ENCODE measurements at regions not wholly inside any gene's neighbourhood (a gene's known extent, or its start where the extent isn't known, plus 50 kb on each side); places are given as distances from the start of the nearest gene placed in this dataset.

DNA sequence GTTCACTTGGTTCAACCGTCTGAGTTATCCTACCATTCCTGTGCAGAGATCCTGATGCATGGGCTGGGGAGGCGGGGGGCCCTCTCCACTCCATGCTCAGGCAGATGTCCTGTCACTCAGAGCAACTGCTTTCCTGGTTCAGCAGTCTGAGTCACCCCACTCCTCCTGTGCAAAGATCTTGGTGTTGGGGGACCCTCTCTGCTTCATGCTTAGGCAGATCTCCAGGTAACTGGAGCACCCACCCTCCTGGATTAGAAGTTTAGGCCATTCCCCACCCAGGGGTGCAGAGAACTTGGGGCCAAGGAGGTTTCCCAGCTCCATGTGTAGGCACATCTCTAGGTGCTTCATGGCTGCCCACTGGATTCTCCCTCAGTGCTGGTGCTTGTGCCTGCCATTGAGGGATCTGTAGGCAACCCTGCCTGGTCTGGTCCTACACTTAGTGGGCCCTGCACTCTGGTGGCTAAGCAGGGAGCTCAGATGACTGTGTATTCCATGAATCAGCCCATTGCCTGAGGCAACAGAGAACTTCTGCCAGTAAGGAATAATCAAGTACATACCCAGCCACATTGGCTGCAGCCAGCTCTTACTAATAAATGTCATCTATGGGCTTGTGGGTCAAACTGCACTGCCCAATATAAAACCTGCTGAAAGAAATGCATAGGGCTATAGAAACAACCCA, 465.4 kb upstream of the THBS1 start:
- DNase-seq (ENCODE audit: low read depth): peak; percentile 97

DNA sequence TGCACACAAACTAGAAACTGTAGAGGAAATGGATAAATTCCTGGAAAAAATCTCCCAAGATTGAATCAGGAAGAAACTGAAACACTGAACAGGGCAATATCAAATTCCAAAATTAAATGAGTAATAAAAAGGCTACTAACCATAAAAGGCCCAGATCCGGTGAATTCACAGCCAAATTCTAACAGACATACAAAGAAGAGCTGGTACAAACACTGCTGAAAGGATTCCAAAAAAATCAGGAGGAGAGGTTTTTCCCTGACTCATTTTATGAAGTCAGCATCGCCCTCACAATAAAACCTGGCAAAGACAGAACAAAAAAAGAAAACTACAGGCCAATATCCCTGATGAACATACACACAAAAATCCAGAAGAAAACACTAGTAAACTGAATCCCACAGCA, 462.4 kb upstream of the THBS1 start:
- peak; percentile 97 for DNase-seq (ENCODE audit: low read depth)

DNA sequence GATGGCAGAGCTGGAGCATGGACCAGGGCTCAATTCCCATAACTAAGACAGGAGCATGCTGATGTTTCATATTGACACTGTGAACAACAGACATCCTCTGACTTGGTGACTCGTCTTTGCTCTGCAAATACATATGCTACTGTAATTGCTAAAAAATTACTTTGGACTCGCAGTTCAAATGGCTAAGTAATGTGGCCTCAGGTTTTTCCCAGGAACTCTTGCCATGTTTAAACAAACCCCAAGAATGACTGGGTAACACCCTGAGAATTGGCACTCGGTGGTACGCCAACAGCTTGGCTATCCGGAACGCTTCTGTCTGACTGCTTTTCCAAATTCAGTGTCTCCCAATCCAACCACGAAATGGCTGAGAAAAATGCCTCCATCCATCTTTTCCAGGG, 456.7 kb upstream of the THBS1 start:
- peak; percentile 58 for DNase-seq (ENCODE audit: low read depth)

DNA sequence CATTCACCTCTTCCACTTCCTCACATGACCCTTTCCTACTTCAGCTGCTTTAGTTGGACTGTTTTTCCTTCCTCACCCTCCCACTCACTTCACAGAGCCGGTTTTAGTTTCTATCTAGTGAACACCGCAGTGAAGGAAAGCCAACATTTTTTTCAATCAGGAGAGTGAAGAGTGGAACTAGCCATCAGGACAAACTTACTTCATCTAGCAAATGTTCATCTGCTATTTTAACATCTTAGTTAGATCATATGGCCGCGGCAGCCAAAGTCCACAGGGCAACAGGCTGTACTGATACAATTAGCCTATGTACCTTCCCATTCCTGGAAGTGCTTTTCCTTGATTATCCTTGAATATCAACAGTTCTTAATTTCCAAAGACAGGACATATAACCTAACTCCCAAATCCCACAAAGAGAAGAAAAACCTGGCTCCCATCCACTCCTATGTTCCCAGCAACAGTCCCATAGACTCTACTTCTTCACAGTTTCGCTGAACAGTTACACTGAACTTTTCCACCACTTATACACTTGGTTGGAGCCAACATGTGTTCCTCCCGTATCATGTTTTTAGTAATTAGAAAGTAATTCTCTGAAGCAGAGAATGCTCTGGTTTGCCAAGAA, 456.2 kb upstream of the THBS1 start:
- peak; percentile 28 for DNase-seq (ENCODE audit: low read depth)

DNA sequence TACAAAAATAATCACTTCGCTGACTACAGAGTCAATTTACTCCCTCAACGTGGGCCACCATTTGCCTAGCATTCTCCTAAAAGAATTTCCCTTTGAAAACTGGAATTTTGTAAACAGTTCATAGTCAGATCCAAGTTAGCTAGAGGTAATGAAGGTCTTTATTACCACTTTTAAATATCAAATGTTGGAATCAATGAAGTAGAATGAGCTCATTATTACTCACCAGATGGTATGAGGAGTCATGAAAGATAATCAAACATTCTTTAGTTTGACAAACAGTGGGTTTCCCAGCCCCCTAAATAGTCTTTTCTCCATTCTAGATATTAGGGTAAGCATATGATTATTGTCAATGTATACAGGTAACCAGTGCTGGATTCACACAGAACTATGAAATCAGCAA, 455.7 kb upstream of the THBS1 start:
- DNase-seq (ENCODE audit: low read depth): peak; percentile 70

DNA sequence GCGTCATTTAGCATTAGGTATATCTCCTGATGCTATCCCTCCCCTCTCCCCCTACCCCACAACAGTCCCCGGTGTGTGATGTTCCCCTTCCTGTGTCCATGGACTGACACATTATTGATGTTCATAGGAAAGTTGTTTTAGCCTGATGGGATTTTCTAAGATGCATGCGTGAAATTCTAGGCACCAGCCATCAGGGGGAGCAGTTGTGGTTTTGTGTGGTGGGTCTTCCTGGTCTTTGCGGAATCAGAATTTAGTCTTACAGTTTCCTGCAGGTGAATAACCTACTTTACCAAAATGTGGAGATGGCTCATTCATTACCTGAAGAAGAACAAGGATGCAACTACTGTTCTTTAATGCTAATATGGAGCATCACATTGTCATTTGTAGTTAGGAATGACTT, 455.0 kb upstream of the THBS1 start:
- peak; percentile 81 for DNase-seq (ENCODE audit: low read depth)

DNA sequence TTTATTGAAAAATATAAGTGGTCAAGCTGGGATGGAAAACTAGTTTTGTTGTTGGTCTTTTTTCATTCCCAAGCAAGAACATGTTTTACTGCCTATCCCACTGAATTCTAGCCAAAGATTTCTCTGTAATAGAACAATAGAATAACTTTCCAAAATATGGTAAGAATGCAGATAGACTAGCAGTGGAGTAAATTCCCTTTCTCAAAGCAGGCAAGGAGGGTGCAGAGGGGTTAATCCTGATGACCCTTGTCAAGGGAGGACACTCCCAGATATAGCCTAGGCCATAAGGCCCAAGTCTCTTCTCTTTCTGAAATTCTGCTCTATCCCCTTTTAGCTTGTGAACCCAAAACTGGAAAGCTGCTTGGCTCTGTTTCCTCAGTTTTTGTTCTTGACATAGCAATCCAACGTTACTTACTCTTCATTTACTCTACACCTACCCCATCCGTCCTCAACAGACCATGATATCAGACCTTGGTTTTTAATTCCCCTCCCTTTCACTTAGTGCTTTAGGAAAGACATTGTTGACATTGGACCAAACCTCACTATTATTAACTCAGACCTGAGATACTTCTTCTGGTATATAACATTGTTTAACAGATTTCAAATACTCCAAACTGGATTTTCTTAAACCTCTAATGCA, 453.6 kb upstream of the THBS1 start:
- peak; percentile 52 for DNase-seq (ENCODE audit: low read depth)

DNA sequence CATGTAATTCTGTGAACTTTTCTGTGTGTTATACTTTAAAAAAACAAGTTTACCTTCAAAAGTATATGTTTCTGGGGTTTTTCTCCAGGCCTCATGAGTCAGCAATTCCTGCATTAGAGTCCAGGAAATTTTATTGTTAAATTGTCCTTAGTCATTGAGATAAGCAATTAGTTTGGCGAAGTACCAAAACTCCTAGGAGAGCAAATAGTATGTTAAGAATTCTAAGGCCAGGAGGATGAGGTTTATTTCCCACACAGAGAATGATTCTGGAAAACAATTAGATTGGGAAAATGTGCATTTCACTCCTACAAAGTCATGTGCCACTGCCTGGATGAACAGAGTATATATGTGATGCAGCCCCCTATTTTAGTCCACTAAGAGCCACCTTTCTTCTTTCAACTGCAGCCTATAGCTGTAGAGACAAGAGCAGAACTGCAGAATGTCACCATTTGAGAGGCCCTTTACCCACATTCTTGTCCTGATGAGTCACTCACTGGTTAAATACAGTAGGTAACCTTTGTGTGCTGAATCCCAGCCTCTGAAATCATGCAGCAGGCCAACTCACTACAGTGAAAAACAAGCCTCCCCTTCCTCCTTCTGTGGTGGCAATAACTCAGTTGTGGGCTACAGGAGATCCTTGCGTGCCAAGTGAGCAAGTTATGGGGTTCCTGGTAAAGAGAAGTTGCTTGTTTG, 452.8 kb upstream of the THBS1 start:
- peak; percentile 99 for DNase-seq (ENCODE audit: low read depth)

DNA sequence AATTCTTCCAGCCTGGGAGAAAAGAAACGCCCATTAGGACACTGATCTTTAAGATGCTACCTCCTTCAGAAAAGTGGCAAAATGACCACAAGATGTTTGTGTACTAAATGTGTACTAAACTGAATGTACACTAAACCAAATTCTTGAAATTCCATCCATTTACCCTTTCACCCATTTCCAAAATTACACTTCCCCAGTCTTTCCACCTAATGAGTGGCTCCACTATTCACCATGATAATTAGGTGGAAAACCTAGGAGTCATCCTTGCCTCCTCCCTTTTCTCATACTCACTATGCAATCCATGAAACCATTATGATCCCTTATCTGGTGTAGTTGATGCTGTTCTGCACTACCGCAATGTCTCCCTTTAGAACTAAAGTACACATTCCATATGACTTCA, 452.1 kb upstream of the THBS1 start:
- no peak for DNase-seq (ENCODE audit: low read depth)

DNA sequence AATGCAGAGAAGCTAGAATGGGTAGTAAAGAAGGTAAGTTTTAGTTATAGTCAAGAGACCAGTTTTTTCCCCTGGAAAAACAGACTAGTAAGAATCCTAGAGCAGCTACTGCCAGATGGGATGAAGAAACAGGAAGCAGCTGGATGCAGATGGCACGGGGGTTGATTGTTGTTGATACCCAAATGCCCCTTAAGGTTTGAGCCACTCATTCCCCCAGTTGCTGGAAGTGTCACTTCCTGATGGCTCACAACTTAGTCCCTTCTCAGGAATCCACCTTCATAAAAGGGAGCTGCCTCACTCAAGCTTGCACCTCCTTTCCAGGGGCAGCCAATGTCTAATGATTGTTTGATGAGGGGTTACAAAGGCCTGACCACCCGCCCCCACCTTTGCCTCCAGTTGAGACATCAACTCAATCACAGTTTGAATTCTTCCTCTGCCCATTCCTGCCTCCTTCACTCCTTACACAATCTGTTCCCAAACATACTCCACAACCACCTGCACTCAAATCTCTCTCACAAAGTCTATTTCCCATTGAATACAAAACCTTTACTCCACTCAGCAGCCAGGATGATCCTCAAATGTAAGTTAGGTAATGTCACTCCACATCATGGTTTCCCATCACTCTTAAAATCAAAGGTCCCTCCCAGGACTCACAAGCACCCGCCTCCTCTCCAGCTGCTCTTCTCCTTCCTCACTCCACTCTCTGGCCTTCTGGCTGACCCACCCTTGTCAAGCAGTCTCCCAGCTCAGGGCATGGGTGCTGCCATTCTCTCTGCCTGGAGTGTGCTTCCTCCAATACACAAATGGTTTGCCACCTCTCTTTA, 450.1 kb upstream of the THBS1 start:
- DNase-seq (ENCODE audit: low read depth): peak; percentile 82

DNA sequence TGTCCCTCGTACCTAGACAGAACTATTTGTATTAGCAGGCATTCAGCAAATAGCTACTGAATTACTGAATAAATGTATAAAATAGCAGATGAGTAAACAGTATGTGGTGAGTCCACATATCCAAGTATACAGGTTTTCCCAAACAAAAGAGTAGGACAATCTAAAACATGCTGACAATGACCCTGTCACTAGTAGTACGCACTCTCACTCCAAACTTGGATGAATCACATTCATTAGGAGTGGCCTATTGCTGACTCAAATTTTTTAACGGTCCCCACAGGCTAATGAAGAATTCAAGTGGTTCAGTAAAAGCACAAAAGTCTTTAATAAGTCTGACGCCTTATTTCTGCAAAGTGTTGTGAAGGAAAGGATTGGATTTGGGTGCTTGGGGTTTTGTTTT, 449.3 kb upstream of the THBS1 start:
- DNase-seq (ENCODE audit: low read depth): peak; percentile 95

DNA sequence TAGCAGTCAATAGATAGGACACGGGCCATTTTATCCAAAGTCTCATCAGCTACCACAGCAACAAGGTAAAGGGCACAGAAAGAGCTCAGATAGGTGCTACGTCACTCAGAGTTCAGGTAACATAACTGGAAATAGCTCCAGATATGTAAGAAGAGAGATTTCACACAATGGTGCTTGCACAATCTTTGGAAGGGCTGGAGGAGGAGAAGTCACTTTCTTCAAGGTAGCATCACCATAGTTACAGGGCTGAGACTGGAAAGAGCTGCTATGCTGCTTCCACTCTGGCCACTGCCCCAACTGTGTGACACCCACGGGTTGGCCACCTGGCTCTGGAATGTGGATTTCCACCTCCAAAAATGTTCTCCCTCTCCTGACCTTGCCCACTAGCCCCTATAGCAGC, 448.8 kb upstream of the THBS1 start:
- peak; percentile 76 for DNase-seq (ENCODE audit: low read depth)

DNA sequence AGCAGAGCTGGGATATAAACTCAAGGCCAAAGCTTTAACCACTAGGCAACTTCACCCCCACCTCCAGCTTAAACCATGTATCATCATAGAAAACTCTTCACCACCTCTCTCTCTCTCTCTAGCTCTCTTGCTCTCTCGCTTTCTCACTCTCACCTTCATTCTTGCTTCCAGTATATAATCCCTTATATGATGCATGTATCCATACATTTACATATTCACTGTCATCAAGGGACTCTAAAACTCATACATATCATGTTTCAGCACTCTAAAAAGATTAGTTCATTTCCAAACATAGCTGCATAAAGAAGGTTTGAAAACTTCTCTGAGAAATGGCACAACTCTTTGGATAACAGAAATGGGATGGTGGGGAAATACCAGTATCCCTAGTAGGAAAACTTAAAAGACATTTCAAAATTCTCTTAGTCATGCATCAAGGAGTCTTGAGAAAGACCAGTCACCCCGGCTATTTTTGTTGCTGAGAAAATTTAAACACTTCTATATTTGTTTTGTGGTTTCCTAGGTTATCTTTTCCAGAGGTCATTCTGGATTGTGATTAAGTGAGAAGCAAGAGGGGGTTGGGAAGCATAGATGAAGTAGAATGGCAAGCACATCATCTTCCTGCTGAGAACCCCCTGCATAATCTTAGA, 447.8 kb upstream of the THBS1 start:
- DNase-seq (ENCODE audit: low read depth): peak; percentile 96

DNA sequence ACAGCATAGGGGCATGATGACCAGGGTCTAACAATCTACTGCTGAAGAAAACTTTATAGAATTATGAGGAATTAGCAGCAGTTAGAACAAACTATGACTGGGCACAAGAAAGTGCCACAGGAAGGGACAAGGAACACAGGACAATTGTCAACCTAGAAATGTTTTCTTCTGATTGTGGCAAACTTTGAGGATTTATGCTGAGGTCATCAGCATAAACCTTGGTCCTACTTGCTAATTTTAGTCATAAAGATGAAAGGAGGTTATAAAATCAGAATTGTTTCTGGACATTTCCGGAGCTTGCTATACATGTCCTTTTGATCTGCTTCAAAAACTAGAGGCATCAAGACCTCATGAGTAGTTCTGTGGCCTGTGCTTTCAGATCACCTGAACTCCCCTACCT, 446.6 kb upstream of the THBS1 start:
- DNase-seq (ENCODE audit: low read depth): no peak

DNA sequence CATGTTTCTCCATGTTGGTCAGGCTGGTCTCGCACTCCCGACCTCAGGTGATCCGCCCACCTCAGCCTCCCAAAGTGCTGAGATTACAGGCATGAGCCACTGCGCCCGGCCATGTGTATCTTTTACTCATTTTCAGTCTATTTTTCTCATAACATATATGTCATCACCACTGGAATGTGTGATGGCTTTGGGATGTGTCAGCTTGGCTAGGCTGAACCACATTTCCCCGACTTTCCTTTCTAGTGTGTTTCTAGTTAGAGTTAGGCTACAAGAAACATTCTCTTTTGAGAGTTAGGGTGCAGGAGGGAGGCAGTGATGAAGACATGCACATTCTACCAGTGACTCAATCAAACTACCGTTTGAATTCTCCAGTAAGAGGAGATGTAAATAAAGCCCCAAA, 444.9 kb upstream of the THBS1 start:
- peak; percentile 93 for DNase-seq (ENCODE audit: low read depth)

DNA sequence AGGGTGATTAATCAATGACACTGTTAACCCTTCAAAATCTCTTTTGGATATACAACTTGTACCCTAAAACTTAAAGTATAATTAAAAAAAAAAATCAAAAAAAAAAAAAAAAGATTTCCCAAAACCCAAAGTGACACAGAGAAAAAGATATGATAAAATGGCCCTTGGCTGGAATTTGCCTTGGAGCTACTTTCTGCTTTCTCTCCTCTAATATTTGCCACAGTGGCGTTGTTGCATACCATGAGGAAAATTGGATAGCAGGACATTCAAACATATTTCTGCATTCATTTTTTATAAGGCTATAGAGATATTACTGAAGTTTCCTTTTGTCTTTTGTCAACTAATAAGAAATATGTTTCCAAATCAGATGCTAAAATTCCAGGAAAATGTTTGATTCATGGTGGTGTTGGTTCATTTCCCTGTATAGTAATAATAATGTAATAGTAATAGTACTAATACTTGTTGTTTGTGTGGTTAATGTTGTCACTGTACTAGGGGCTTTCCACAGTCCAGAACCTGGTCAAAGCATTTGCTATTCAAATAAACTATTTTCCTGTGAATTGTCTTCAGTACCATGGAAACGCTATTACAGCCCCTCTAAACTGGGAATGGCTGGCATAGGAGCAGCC, 441.3 kb upstream of the THBS1 start:
- DNase-seq (ENCODE audit: low read depth): no peak

DNA sequence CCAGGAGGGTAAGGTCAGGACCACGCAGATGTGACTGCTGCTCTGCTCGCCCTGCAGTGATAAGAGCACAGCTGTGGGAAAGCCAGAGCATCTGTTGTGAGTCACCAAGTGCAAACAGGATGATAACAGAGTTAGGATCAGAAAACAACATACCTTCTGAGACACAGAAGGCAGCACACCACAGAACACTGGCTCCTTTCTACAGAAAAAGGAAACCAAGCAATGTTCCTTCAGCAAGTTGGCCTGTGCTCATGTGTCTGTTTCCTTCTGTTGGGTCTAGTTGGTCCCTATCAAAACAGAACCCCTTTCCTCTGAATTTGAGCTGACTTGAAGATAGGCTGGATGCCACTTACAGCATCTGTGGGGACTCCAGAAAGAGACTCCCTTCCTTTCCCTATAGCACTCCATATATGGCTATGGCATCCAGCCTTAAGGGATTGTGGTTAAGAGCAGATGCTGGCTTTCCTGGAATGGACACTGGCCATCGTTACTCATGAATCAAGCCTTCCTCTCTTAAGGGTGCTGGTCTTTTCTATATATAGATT, 440.7 kb upstream of the THBS1 start:
- peak; percentile 95 for DNase-seq (ENCODE audit: low read depth)

DNA sequence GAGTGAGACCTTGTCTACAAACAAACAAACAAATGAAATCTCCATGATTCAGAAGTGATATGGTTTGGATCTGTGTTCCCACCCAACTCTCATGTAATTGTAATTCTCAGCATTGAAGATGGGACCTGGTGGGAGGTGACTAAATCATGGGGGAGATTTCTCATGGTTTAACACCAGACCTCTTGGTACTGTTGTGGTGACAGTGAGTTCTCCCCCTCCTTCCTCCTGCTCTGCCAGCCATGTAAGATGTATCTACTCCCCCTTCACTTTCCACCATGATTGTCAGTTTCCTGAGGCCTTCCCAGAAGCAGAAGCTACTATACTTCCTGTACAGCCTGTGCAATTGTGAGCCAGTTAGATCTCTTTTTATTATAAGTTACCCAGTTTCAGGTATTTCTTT, 438.4 kb upstream of the THBS1 start:
- DNase-seq (ENCODE audit: low read depth): no peak

DNA sequence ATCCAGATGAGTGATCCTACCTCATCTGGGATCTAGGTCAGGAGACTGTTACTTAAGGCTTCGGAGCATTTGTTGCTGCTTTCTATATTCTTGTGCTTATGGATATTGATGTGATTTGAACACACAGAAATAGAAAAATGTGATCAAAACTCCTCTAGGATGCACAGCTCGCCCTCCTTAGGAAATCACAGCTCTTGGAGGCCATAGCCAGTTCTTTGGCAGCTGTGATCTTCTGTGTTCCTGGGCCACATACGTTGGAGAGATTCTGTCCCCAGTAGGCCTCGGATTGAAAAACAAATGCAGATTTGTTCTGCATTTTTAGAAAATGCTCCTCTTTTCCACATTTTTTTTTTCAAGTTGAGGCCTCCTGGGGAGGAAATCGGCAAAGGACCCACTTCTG, 437.4 kb upstream of the THBS1 start:
- no peak for DNase-seq (ENCODE audit: low read depth)

DNA sequence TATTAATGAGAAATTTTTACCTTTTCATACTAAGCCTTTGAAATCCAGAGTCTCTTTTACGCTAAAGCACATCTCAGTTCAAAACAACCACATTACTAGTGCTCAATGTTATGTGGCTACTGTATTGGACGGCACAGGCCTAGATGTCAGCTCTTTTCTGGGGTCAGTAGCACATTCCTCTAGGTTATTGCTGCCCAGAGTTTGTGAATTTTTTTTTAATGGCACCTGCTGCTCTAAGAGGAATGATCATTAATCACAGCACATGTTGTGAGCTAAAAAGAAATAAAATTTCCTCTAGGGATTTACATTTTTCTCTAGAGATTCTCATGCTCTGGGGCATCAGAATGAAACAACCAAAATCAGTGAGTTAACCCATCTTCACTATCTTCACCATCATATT, 436.8 kb upstream of the THBS1 start:
- no peak for DNase-seq (ENCODE audit: low read depth)

All from M059J (cell line).